NCI-H2196 (cell line): ENCODE measurements at regions not wholly inside any gene's neighbourhood (a gene's known extent, or its start where the extent isn't known, plus 50 kb on each side); places are given as distances from the start of the nearest gene placed in this dataset.
"Not testable (repeated sequence)": the region's sequence is repeated elsewhere in the genome, so short reads cannot be mapped to it uniquely, and the experiment has no call there.

Experiments
- DNase-seq: peaks from one replicate; lab custom pipeline; 2025; ENCODE audit not compliant: unreplicated experiment; lab: John Stamatoyannopoulos, UW

GRCh38 chr4:124997991-124998390, 285.5 kb upstream of the ANKRD50 start:
- DNase-seq = no peak

GRCh38 chr4:124997124-124997523, 284.6 kb upstream of the ANKRD50 start:
- DNase-seq = no peak

GRCh38 chr4:124993838-124994237, 281.3 kb upstream of the ANKRD50 start:
- no peak for DNase-seq

GRCh38 chr4:124990398-124990797, 277.9 kb upstream of the ANKRD50 start:
- no peak for DNase-seq

- no peak for DNase-seq
These were observed 267.8 kb upstream of the ANKRD50 start for GRCh38 chr4:124980276-124980752.

- DNase-seq = not testable (repeated sequence)
These were observed 266.0 kb upstream of the ANKRD50 start for GRCh38 chr4:124978536-124978935.

- no peak for DNase-seq
These were observed 264.5 kb upstream of the ANKRD50 start for GRCh38 chr4:124977045-124977444.

GRCh38 chr4:124974152-124974551, 261.6 kb upstream of the ANKRD50 start:
- no peak for DNase-seq

GRCh38 chr4:124973716-124974115, 261.2 kb upstream of the ANKRD50 start:
- no peak for DNase-seq

- no peak for DNase-seq
These were observed 257.5 kb upstream of the ANKRD50 start for GRCh38 chr4:124970011-124970410.

GRCh38 chr4:124965497-124965891, 253.0 kb upstream of the ANKRD50 start:
- DNase-seq = no peak

GRCh38 chr4:124964852-124965496, 252.4 kb upstream of the ANKRD50 start:
- DNase-seq = no peak

GRCh38 chr4:124964251-124964650, 251.7 kb upstream of the ANKRD50 start:
- DNase-seq = no peak

GRCh38 chr4:124961138-124961750, 248.7 kb upstream of the ANKRD50 start:
- no peak for DNase-seq

- no peak for DNase-seq
These were observed 246.3 kb upstream of the ANKRD50 start for GRCh38 chr4:124958847-124959246.

GRCh38 chr4:124955476-124955875, 242.9 kb upstream of the ANKRD50 start:
- no peak for DNase-seq

GRCh38 chr4:124954046-124954445, 241.5 kb upstream of the ANKRD50 start:
- DNase-seq = no peak

GRCh38 chr4:124953486-124953885, 241.0 kb upstream of the ANKRD50 start:
- no peak for DNase-seq

- DNase-seq = no peak
These were observed 240.5 kb upstream of the ANKRD50 start for GRCh38 chr4:124953061-124953460.

GRCh38 chr4:124952601-124953000, 240.1 kb upstream of the ANKRD50 start:
- DNase-seq = no peak

GRCh38 chr4:124948976-124949597, 236.6 kb upstream of the ANKRD50 start:
- no peak for DNase-seq

GRCh38 chr4:124947622-124948265, 235.2 kb upstream of the ANKRD50 start:
- no peak for DNase-seq
